ENCODE measurements at regions not wholly inside any gene's neighbourhood (a gene's known extent, or its start where the extent isn't known, plus 50 kb on each side); places are given as distances from the start of the nearest gene placed in this dataset.

DNA sequence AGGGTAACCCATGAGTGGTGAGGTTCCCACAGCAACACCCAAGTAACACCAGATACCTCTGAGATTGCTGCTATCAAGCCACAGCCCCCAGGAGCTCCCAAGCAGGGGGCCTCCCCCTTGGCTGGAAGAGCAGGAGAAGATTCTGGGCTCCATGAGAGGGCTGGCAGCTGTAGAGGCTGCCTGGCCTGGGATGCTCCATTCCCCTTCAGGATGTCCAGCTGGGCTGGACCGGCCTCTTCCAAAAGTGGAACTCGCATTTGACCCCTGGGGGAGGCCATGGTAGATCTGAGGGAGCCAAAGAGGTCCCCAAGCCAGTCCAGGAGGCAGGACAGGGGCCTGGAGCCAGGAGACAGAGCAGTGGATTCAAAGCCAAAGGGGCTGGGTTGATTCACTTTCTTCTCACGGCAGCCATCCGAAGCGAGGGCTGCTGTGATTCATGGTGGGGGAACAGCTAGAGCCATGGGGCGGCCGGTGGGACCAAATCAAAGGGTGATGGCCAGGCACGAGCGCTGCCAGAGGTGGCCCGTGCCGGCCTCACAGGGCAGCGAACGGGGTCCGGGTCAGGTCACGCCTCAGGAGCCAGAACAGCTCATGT, 95.3 kb upstream of the ID2 start:
- Histone ChIP-seq H3K4me3 (ENCODE audit: low read length) (no peak overlapping the region), H3K27me3 (replicated peaks; ENCODE audit: insufficient read depth, low read length) (no peaks in the 10 kb centered on the region), H2AFZ (ENCODE audit: low read length) (no peak overlapping the region), H3K9me3 (replicated peaks; ENCODE audit: insufficient read depth, low read length) (no peaks in the 10 kb centered on the region), H3K4me2 (ENCODE audit: low read depth, low read length) (no peak overlapping the region), H3K27ac (ENCODE audit: low read length) (no peak overlapping the region), H4K20me1 (ENCODE audit: insufficient read depth, low read length) (no peaks in the 10 kb centered on the region), H3K36me3 (replicated peaks; ENCODE audit: insufficient read depth, low read length) (no peaks in the 10 kb centered on the region), H3F3A (ENCODE audit: insufficient read depth, low read length) (no peaks in the 10 kb centered on the region), H3K9me2 (replicated peaks; ENCODE audit: insufficient read depth, low read length) (no peaks in the 10 kb centered on the region), H3K9ac (ENCODE audit: low read length) (no peak overlapping the region), H3K4me1 (ENCODE audit: low read length) (no peaks in the 10 kb centered on the region), H3K79me2 (ENCODE audit: low read length) (no peaks in the 10 kb centered on the region)
- DNase-seq: no peak
- TF ChIP-seq EZH2phosphoT487 (IDR thresholded peaks at IDR 0.05; ENCODE audit: low read length) (no peak), EZH2 (optimal IDR thresholded peaks at IDR 0.05; ENCODE audit: low read depth, low read length) (no peak)
- TF ChIP-seq, protein P1, sequence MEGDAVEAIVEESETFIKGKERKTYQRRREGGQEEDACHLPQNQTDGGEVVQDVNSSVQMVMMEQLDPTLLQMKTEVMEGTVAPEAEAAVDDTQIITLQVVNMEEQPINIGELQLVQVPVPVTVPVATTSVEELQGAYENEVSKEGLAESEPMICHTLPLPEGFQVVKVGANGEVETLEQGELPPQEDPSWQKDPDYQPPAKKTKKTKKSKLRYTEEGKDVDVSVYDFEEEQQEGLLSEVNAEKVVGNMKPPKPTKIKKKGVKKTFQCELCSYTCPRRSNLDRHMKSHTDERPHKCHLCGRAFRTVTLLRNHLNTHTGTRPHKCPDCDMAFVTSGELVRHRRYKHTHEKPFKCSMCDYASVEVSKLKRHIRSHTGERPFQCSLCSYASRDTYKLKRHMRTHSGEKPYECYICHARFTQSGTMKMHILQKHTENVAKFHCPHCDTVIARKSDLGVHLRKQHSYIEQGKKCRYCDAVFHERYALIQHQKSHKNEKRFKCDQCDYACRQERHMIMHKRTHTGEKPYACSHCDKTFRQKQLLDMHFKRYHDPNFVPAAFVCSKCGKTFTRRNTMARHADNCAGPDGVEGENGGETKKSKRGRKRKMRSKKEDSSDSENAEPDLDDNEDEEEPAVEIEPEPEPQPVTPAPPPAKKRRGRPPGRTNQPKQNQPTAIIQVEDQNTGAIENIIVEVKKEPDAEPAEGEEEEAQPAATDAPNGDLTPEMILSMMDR (IDR thresholded peaks at IDR 0.05; ENCODE audit: low read length): no peak

DNA sequence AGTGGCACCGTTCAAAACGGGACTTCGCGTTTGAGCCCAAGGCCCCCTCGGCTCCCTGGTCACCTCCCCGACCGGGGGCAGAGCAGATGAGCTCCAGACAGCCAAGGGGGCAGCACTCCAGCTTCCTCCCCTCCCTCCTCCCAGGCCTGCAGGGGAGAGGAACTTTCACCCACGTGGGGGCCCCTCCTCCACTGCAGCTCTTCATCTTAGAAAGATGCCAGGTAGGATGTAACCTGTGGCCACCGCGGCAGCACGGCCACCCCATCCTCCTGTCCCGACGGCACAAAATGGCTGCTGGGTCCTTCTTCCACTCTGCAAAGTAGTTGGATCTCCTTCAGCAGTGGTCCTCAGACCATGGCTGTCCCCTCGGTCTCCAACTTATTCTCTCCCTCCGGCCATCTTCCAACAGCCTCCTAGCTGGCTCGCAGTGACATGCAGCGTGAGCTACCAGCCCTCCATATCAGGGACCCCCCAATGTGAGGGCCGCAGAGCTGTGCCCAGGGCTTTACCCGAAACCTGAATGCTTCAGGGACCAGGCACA, 94.5 kb upstream of the ID2 start:
- no peak for DNase-seq
- no peaks in the 10 kb centered on the region for H3K4me1 ChIP-seq (ENCODE audit: low read length)
- H3K9me3 ChIP-seq (replicated peaks; ENCODE audit: insufficient read depth, low read length): no peaks in the 10 kb centered on the region
- no peak overlapping the region for H3K9ac ChIP-seq (ENCODE audit: low read length)
- no peaks in the 10 kb centered on the region for H3F3A ChIP-seq (ENCODE audit: insufficient read depth, low read length)
- H3K27me3 ChIP-seq (replicated peaks; ENCODE audit: insufficient read depth, low read length): no peaks in the 10 kb centered on the region
- H4K20me1 ChIP-seq (ENCODE audit: insufficient read depth, low read length): no peaks in the 10 kb centered on the region
- TF ChIP-seq, protein P1 (IDR thresholded peaks at IDR 0.05; ENCODE audit: low read length): no peak
- TF ChIP-seq EZH2phosphoT487 (IDR thresholded peaks at IDR 0.05; ENCODE audit: low read length): no peak
- TF ChIP-seq EZH2 (optimal IDR thresholded peaks at IDR 0.05; ENCODE audit: low read depth, low read length): no peak
- no peaks in the 10 kb centered on the region for H3K9me2 ChIP-seq (replicated peaks; ENCODE audit: insufficient read depth, low read length)
- H3K4me3 ChIP-seq (ENCODE audit: low read length): no peak overlapping the region
- H3K27ac ChIP-seq (ENCODE audit: low read length): no peak overlapping the region
- H3K36me3 ChIP-seq (replicated peaks; ENCODE audit: insufficient read depth, low read length): no peaks in the 10 kb centered on the region
- H2AFZ ChIP-seq (ENCODE audit: low read length): no peak overlapping the region
- H3K79me2 ChIP-seq (ENCODE audit: low read length): no peaks in the 10 kb centered on the region
- H3K4me2 ChIP-seq (ENCODE audit: low read depth, low read length): no peak overlapping the region

DNA sequence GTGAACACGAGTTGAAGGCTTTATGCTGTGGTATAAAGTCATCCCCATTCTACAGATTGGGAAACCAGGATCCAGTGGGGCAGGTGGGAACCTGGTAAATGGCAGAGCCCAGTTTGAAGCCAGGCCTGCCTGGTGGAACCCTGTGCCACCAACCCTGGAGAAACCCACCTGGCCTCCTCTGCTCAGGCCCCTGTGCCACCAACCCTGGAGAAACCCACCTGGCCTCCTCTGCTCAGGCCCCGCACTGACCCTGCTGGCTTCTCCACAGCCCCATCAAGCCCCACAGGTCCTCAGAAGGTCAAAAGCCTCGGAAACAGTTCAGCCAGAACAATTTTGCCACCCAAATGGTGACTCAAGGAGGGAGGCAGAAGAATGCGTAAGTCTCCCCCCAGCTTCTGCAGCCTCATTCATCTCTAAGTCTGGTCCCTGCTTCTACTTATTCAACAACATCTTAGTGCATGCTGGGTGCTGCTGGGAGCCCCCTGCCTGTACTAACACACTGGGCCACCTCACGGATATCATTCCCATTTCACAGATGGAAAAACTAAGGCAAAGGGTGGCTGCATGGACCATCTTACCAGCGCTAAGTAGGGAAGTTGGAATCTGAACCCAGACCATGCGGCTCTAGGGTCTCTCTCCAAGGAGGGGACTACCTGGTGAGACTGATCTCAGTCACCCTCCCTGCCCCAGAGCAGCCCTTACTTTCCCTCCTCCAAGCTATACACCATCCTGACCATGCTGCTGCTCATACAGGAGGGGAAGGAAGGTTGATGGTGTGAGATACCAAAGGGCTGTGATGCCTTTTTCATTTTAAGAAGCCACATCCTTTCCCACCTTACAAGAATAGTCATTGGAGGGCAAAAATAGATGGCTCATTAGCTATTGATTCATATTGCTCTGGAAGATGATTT, 93.7 kb upstream of the ID2 start:
- Histone ChIP-seq H3K9me2 (replicated peaks; ENCODE audit: insufficient read depth, low read length) (no peaks in the 10 kb centered on the region), H3K4me1 (ENCODE audit: low read length) (no peaks in the 10 kb centered on the region), H3K79me2 (ENCODE audit: low read length) (no peaks in the 10 kb centered on the region), H3K36me3 (replicated peaks; ENCODE audit: insufficient read depth, low read length) (no peaks in the 10 kb centered on the region), H2AFZ (ENCODE audit: low read length) (no peak overlapping the region), H3K27me3 (replicated peaks; ENCODE audit: insufficient read depth, low read length) (no peaks in the 10 kb centered on the region), H3K4me2 (ENCODE audit: low read depth, low read length) (no peak overlapping the region), H3K9me3 (replicated peaks; ENCODE audit: insufficient read depth, low read length) (no peaks in the 10 kb centered on the region), H3K4me3 (ENCODE audit: low read length) (no peak overlapping the region), H3K27ac (ENCODE audit: low read length) (no peak overlapping the region), H3K9ac (ENCODE audit: low read length) (no peak overlapping the region), H4K20me1 (ENCODE audit: insufficient read depth, low read length) (no peaks in the 10 kb centered on the region), H3F3A (ENCODE audit: insufficient read depth, low read length) (no peaks in the 10 kb centered on the region)
- no peak for TF ChIP-seq EZH2phosphoT487 (IDR thresholded peaks at IDR 0.05; ENCODE audit: low read length)
- no peak for TF ChIP-seq EZH2 (optimal IDR thresholded peaks at IDR 0.05; ENCODE audit: low read depth, low read length)
- TF ChIP-seq, protein P1 (IDR thresholded peaks at IDR 0.05; ENCODE audit: low read length): no peak
- DNase-seq: no peak
